K562 (cell line): ENCODE measurements at regions not wholly inside any gene's neighbourhood (a gene's known extent, or its start where the extent isn't known, plus 50 kb on each side); places are given as distances from the start of the nearest gene placed in this dataset.

Source experiments
- ATAC-seq: fragments of 200-7000 bp; cut with Tn5 transposase; 3 replicates; pipeline ENCODE4 v1.9.1; 2020; ENCODE audit warnings: moderate library complexity
- BruUV-seq: library from RNA; stranded (reverse); fragments of 400-500 nt; replicated peaks from 2 replicates; lab custom pipeline; 2021; lab: Mats Ljungman, UMichigan
- CTCF ChIA-PET: fragments of 300-600 bp; formaldehyde crosslinking; extraction: SDS; loops from one replicate; lab custom pipeline; 2021; ENCODE audit warnings: low intra/inter-chr PET ratio; lab: Yijun Ruan, JAX
- POLR2A ChIA-PET: fragments of 300-600, 350-650 bp; sonication (Branson Sonifier 250); formaldehyde crosslinking; extraction: SDS; loops from one replicate; lab custom pipeline; 2021; ENCODE audit warnings: antibody characterized with exemption, inconsistent platforms; lab: Yijun Ruan, JAX
- DNase-seq, 4 experiments: peaks; one replicate each; pipeline versions ENCODE4 v3.0.0 to v3.0.0-alpha.2; 2011 to 2018; ENCODE audit warnings: low spot score in 3 of 4, mixed read lengths in 3 of 4; ENCODE audit errors: extremely low read depth in 1 of 4
- FAIRE-seq: peaks from 2 replicates; lab custom pipeline; 2011; peaks lifted over from hg19 to GRCh38; lab: Jason Lieb, UNC
- H2AFZ ChIP-seq: 2 replicates; pipeline ENCODE4 v1.6.0; 2011; ENCODE audit warnings: low read depth, low read length, control low read depth, inconsistent platforms
- H3K27ac ChIP-seq: fragments of 200-600 bp; 3 replicates; pipeline ENCODE4 v1.8.0; 2011; ENCODE audit warnings: low read depth, mild to moderate bottlenecking, control low read depth, inconsistent platforms, low read length, moderate library complexity, mixed read lengths; ENCODE audit errors: extremely low read depth
- H3K27me3 ChIP-seq, 2 experiments: fragments of 300-600 bp in 1 of 2; 2 replicates in 1 of 2; 3 replicates in 1 of 2; pipeline versions ENCODE4 v1.6.0 to v1.8.0; 2011; ENCODE audit warnings: inconsistent platforms in 2 of 2, low read length in 2 of 2, mild to moderate bottlenecking in 1 of 2, mixed read lengths in 1 of 2, moderate library complexity in 1 of 2; ENCODE audit not compliant: control insufficient read depth in 2 of 2, insufficient read depth in 2 of 2
- H3K36me3 ChIP-seq: fragments of 300-600 bp; 3 replicates; pipeline ENCODE4 v1.8.0; 2011; ENCODE audit warnings: mild to moderate bottlenecking, low read length, inconsistent platforms; ENCODE audit not compliant: control insufficient read depth, insufficient read depth
- H3K4me1 ChIP-seq, 2 experiments: fragments of 200-600 bp in 1 of 2; replicated peaks in 1 of 2; 2 replicates in 1 of 2; 3 replicates in 1 of 2; pipeline versions ENCODE4 v1.5.1 to v1.8.0; 2011; ENCODE audit warnings: inconsistent platforms in 2 of 2, low read length in 2 of 2, mild to moderate bottlenecking in 1 of 2, mixed read lengths in 1 of 2, moderate library complexity in 1 of 2; ENCODE audit not compliant: control insufficient read depth in 2 of 2, insufficient read depth in 2 of 2
- H3K4me2 ChIP-seq: 2 replicates; pipeline ENCODE4 v1.6.1; 2011; ENCODE audit warnings: low read length, control low read depth, inconsistent platforms, mixed read lengths; ENCODE audit not compliant: insufficient read depth
- H3K4me3 ChIP-seq: fragments of 200-600 bp; sonication (generic), shearing (Covaris generic); 2 replicates; pipeline ENCODE4 v1.5.1; 2016; ENCODE audit warnings: control low read depth, inconsistent platforms
- H3K79me2 ChIP-seq: fragments of 200-600 bp; 3 replicates; pipeline ENCODE4 v1.8.0; 2011; ENCODE audit warnings: low read length, inconsistent platforms; ENCODE audit not compliant: control insufficient read depth, insufficient read depth
- H3K9ac ChIP-seq, 2 experiments: 2 replicates each; pipeline versions ENCODE4 v1.6.0 to v1.6.1; 2011; ENCODE audit warnings: low read depth in 2 of 2, low read length in 2 of 2, control low read depth in 1 of 2, inconsistent platforms in 1 of 2, mild to moderate bottlenecking in 1 of 2, mixed read lengths in 1 of 2; ENCODE audit not compliant: insufficient read depth in 1 of 2
- H3K9me1 ChIP-seq: one replicate; pipeline ENCODE4 v1.6.0; 2011; ENCODE audit warnings: inconsistent platforms, mild to moderate bottlenecking, low read length, moderate library complexity; ENCODE audit not compliant: control insufficient read depth, insufficient read depth
- H3K9me3 ChIP-seq: replicated peaks from 2 replicates; pipeline ENCODE4 v1.5.1; 2011; ENCODE audit warnings: low read depth, low read length, inconsistent platforms; ENCODE audit not compliant: control insufficient read depth, insufficient read depth
- H4K20me1 ChIP-seq: replicated peaks from 2 replicates; pipeline ENCODE4 v1.6.1; 2011; ENCODE audit warnings: low read length, inconsistent platforms, mixed read lengths; ENCODE audit not compliant: control insufficient read depth, insufficient read depth
- FOXK1 ChIP-seq: sonication (generic); formaldehyde crosslinking; IDR thresholded peaks from 2 replicates; pipeline ENCODE4 v1.8.0; 2022; ENCODE audit warnings: missing genetic modification reagents, mild to moderate bottlenecking, borderline replicate concordance
- MAFG ChIP-seq: fragments of 450-650 bp; conservative IDR thresholded peaks from 2 replicates; pipeline ENCODE4 v1.6.1; 2016; ENCODE audit warnings: missing genetic modification characterization, missing compliant biosample characterization
- WGBS: fragments of 100-300 bp; shearing (Covaris generic); methylation state at CpG from one replicate; pipeline ENCODE4 v1.1.6; 2016; ENCODE audit warnings: low coverage, mixed read lengths; ENCODE audit not compliant: insufficient coverage; ENCODE audit errors: missing lambda C conversion rate; 5-methylcytosine and 5-hydroxymethylcytosine counted together
- in situ Hi-C: fragments of 300-500 bp; cut with MboI; formaldehyde crosslinking; loops from 4 replicates; pipeline ENCODE4 v1.15.0; 2018; ENCODE audit warnings: inconsistent platforms, mixed read lengths
- intact Hi-C: fragments of 100-400 bp; cut with micrococcal nuclease; formaldehyde crosslinking; loops from 2 replicates; pipeline ENCODE4 v1.14.2; 2022

DNA sequence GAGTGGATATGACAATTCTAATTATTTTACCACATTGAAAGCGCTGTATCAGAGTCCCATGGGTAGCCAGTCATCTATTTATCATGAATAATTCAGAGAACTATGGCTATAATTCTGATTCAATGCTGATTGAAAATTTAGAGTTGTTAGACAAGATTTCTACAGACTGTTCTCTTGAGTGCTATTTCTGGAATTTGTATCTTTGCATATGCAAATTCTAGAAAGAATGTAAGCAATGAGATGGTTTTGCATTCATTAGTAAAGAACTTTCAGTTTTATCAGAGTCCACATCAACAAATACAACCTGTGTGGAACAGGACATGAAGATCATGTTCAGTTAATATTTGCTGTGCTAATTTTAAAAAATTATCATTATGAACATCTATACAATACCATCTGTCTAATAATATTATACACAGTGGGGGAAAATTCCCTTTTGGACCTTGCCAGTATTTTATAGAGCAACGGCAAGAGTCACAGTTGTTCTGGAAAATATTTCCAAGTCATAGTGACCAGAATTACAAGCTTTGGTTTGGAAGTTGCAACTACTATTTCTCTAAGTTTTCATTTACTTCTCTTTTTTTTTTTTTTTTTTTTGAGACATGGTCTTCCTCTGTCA is 372.7 kb upstream of the PTGER4 start:
- CTCF ChIA-PET: no interaction called here

DNA sequence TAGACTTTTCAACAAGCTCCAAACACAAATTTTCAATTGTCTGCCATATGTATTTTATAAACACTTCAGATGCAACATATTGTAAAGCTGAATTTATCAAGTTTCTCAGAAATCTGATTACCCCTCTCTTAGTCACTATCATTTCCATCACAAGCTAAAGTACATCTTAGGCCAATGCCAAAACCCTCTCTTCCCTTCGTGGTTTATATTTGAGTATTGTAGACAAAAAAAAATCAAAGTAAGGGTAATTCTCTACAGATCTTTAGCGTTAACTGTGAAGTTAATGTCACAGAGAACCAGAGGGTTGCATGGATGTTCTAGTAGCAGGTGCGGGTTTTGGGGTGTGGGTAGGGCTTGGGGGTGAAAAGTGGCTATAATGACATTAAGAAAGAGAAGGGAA is 387.7 kb upstream of the PTGER4 start:
- no peak for TF ChIP-seq FOXK1 (CRISPR knock-in tag)
- Histone ChIP-seq H3K4me2 (no peak overlapping the region), H3K4me1 (no peaks in the 10 kb centered on the region), H2AFZ (no peak overlapping the region), H3K36me3 (no peaks in the 10 kb centered on the region), H3K79me2 (no peaks in the 10 kb centered on the region), H4K20me1 (no peaks in the 10 kb centered on the region), H3K9ac (no peak overlapping the region), H3K27ac (no peak overlapping the region), H3K27me3 (no peaks in the 10 kb centered on the region), H3K9me1 (no peaks in the 10 kb centered on the region), H3K9me3 (no peaks in the 10 kb centered on the region; the same call in 1 of the 2 replicates), H3K4me3 (no peak overlapping the region)
- FAIRE-seq: no peak
- ChIA-PET CTCF (no interaction called here), POLR2A (no interaction called here)
- no TSS peak for BruUV-seq
- in situ Hi-C loops (no loop called here), intact Hi-C loops (no loop called here)
- DNase-seq: no peak
- 3% methylated on average over 3 of the region's 3 CpGs for WGBS
- no peak for ATAC-seq

More for the DNA sequence above, 372.7 kb upstream of the PTGER4 start:
- no TSS peak for BruUV-seq
- in situ Hi-C loops: no loop called here
- H3K4me2 ChIP-seq: no peak overlapping the region
- H4K20me1 ChIP-seq: no peaks in the 10 kb centered on the region
- DNase-seq: no peak
- POLR2A ChIA-PET: no interaction called here
- no peak for FAIRE-seq
- H3K9me3 ChIP-seq: no peaks in the 10 kb centered on the region; the same call in none of the 2 replicates
- H3K4me1 ChIP-seq: no peaks in the 10 kb centered on the region
- 2% methylated on average over 2 of the region's 2 CpGs for WGBS
- intact Hi-C loops: no loop called here
- H2AFZ ChIP-seq: no peak overlapping the region
- no peak for ATAC-seq
- H3K27me3 ChIP-seq: no peaks in the 10 kb centered on the region
- H3K9ac ChIP-seq: no peak overlapping the region
- H3K79me2 ChIP-seq: no peaks in the 10 kb centered on the region
- no peaks in the 10 kb centered on the region for H3K36me3 ChIP-seq
- H3K9me1 ChIP-seq: no peaks in the 10 kb centered on the region
- no peak overlapping the region for H3K4me3 ChIP-seq
- H3K27ac ChIP-seq: no peak overlapping the region
- no peak for TF ChIP-seq MAFG (tag)
